HCT116 (cell line): ENCODE measurements at regions not wholly inside any gene's neighbourhood (a gene's known extent, or its start where the extent isn't known, plus 50 kb on each side); places are given as distances from the start of the nearest gene placed in this dataset.

Experiments used
- ATAC-seq: fragments of 200-7000 bp; cut with Tn5 transposase; 2 replicates; pipeline ENCODE4 v1.9.1; 2020; ENCODE audit warnings: mild to moderate bottlenecking, moderate library complexity
- BruUV-seq: library from RNA; stranded (reverse); fragments of 400-500 nt; replicated peaks from 2 replicates; lab custom pipeline; 2021; lab: Mats Ljungman, UMichigan
- CTCF ChIA-PET: fragments of 300-600 bp; sonication (Branson Sonifier 250); formaldehyde crosslinking; loops from one replicate; lab custom pipeline; 2021; ENCODE audit warnings: antibody characterized with exemption; lab: Charles Lee
- POLR2A ChIA-PET: fragments of 300-600, 350-600 bp; sonication (Branson Sonifier 250); formaldehyde crosslinking; loops from one replicate; lab custom pipeline; 2021; ENCODE audit warnings: antibody characterized with exemption; lab: Charles Lee
- RAD21 ChIA-PET, 2 experiments: fragments of 300-600 bp; sonication (Branson Sonifier 250); formaldehyde crosslinking; loops; one replicate each; lab custom pipeline; 2023; ENCODE audit warnings: low total read pairs in 2 of 2; ENCODE audit not compliant: uncharacterized antibody in 2 of 2, unreplicated experiment in 2 of 2, low non-redundant PET in 1 of 2; lab: Charles Lee
- DNase-seq: peaks from one replicate; pipeline ENCODE4 v3.0.0-alpha.2; 2010; ENCODE audit warnings: low read depth, low spot score
- H2AFZ ChIP-seq: fragments of 200-600 bp; shearing (Covaris generic), sonication (generic); 2 replicates; pipeline ENCODE4 v1.6.1; 2017; ENCODE audit warnings: low read depth, mixed run types, mixed read lengths, antibody characterized with exemption, low read length; ENCODE audit not compliant: poor library complexity, severe bottlenecking
- H3K27ac ChIP-seq: 2 replicates; pipeline ENCODE4 v1.5.1; 2012; ENCODE audit warnings: low read depth, low read length
- H3K27me3 ChIP-seq: fragments of 200-600 bp; sonication (generic); 2 replicates; pipeline ENCODE4 v1.6.1; 2016; ENCODE audit warnings: mixed run types, low read length, mixed read lengths; ENCODE audit not compliant: insufficient read depth
- H3K36me3 ChIP-seq, 2 experiments: fragments of 200-500 bp in 1 of 2; fragments of 200-600 bp in 1 of 2; sonication (Bioruptor generic) in 1 of 2; sonication (generic) in 1 of 2; 2 replicates each; pipeline versions ENCODE4 v1.5.1 to v1.6.1; 2014 to 2016; ENCODE audit warnings: low read length in 2 of 2, inconsistent platforms in 1 of 2, mixed read lengths in 1 of 2, mixed run types in 1 of 2; ENCODE audit not compliant: insufficient read depth in 2 of 2, control insufficient read depth in 1 of 2
- H3K4me1 ChIP-seq, 2 experiments: fragments of 200-600 bp in 1 of 2; sonication (generic) in 1 of 2; 2 replicates each; pipeline versions ENCODE4 v1.5.1 to v1.6.1; 2012 to 2017; ENCODE audit warnings: low read length in 2 of 2, inconsistent platforms in 1 of 2, mild to moderate bottlenecking in 1 of 2, mixed read lengths in 1 of 2, mixed run types in 1 of 2, moderate library complexity in 1 of 2; ENCODE audit not compliant: insufficient read depth in 2 of 2, control insufficient read depth in 1 of 2
- H3K4me2 ChIP-seq: fragments of 200-600 bp; sonication (generic); 2 replicates; pipeline ENCODE4 v1.6.1; 2017; ENCODE audit warnings: mixed run types, low read length, mixed read lengths
- H3K4me3 ChIP-seq, 2 experiments: fragments of 200-600 bp in 1 of 2; sonication (generic) in 1 of 2; replicated peaks in 1 of 2; 2 replicates each; pipeline ENCODE4 v1.5.1; 2011 to 2016; ENCODE audit warnings: low read length in 2 of 2, control low read depth in 1 of 2, low read depth in 1 of 2, mild to moderate bottlenecking in 1 of 2, mixed read lengths in 1 of 2, mixed run types in 1 of 2
- H3K79me2 ChIP-seq: fragments of 200-600 bp; sonication (generic); 2 replicates; pipeline ENCODE4 v1.6.1; 2017; ENCODE audit warnings: mild to moderate bottlenecking, mixed run types, low read length, moderate library complexity, mixed read lengths; ENCODE audit not compliant: insufficient read depth
- H3K9ac ChIP-seq: fragments of 200-600 bp; sonication (generic); 2 replicates; pipeline ENCODE4 v1.6.1; 2016; ENCODE audit warnings: low read length, mixed read lengths
- H3K9me2 ChIP-seq: fragments of 200-600 bp; sonication (generic), shearing (Covaris generic); 2 replicates; pipeline ENCODE4 v1.6.1; 2017; ENCODE audit warnings: mixed run types, mild to moderate bottlenecking, moderate library complexity; ENCODE audit not compliant: insufficient read depth
- H3K9me3 ChIP-seq, 2 experiments: fragments of 200-500 bp in 1 of 2; fragments of 200-600 bp in 1 of 2; sonication (Bioruptor generic) in 1 of 2; sonication (generic) in 1 of 2; 2 replicates each; pipeline ENCODE4 v1.6.1; 2014 to 2017; ENCODE audit warnings: low read length in 2 of 2, mixed read lengths in 2 of 2, inconsistent platforms in 1 of 2, low read depth in 1 of 2, mild to moderate bottlenecking in 1 of 2, mixed run types in 1 of 2, moderate library complexity in 1 of 2; ENCODE audit not compliant: control insufficient read depth in 1 of 2, insufficient read depth in 1 of 2
- H4K20me1 ChIP-seq: fragments of 200-600 bp; sonication (generic), shearing (Covaris generic); 2 replicates; pipeline ENCODE4 v1.6.1; 2017; ENCODE audit warnings: mixed run types, mild to moderate bottlenecking, moderate library complexity; ENCODE audit not compliant: insufficient read depth
- CBX3 ChIP-seq: IDR thresholded peaks from 2 replicates; pipeline ENCODE4 v1.6.1; 2012; ENCODE audit warnings: low read depth
- CEBPB ChIP-seq: IDR thresholded peaks from 2 replicates; pipeline ENCODE4 v1.6.1; 2012; ENCODE audit warnings: low read depth
- EGR1 ChIP-seq: IDR thresholded peaks from 2 replicates; pipeline ENCODE4 v1.6.1; 2012; ENCODE audit warnings: low read depth
- ELF1 ChIP-seq: IDR thresholded peaks from 2 replicates; pipeline ENCODE4 v1.6.1; 2012; ENCODE audit warnings: low read depth, borderline replicate concordance
- EZH2 ChIP-seq: fragments of 200-600 bp; sonication (generic); IDR thresholded peaks from 2 replicates; pipeline ENCODE4 v1.6.1; 2017; ENCODE audit warnings: antibody characterized with exemption, mixed run types
- EZH2phosphoT487 ChIP-seq: fragments of 200-600 bp; IDR thresholded peaks from 2 replicates; pipeline ENCODE4 v1.6.1; 2018; ENCODE audit warnings: antibody characterized with exemption, borderline replicate concordance
- FOSL1 ChIP-seq: IDR thresholded peaks from 2 replicates; pipeline ENCODE4 v1.6.1; 2012; ENCODE audit warnings: low read depth
- JUND ChIP-seq: IDR thresholded peaks from 2 replicates; pipeline ENCODE4 v1.6.1; 2012
- POLR2A ChIP-seq: IDR thresholded peaks from 2 replicates; pipeline ENCODE4 v1.7.0; 2011; ENCODE audit warnings: borderline replicate concordance; ENCODE audit not compliant: insufficient read depth, insufficient read length; ENCODE audit errors: extremely low read depth
- POLR2AphosphoS5 ChIP-seq: IDR thresholded peaks from 2 replicates; pipeline ENCODE4 v1.6.1; 2011; ENCODE audit warnings: mild to moderate bottlenecking, low read depth, low read length, moderate library complexity
- RAD21 ChIP-seq: IDR thresholded peaks from 2 replicates; pipeline ENCODE4 v1.6.1; 2012; ENCODE audit warnings: low read depth, mild to moderate bottlenecking
- SP1 ChIP-seq: IDR thresholded peaks from 2 replicates; pipeline ENCODE4 v1.6.1; 2012; ENCODE audit warnings: low read depth
- SRF ChIP-seq: IDR thresholded peaks from 2 replicates; pipeline ENCODE4 v1.6.1; 2012; ENCODE audit warnings: low read depth
- YY1 ChIP-seq: IDR thresholded peaks from 2 replicates; pipeline ENCODE4 v1.6.1; 2011; ENCODE audit warnings: low read length, low read depth, moderate library complexity, mild to moderate bottlenecking; ENCODE audit not compliant: insufficient replicate concordance; ENCODE audit errors: extremely low read depth
- ZFX ChIP-seq: fragments of 450-650 bp; IDR thresholded peaks from 2 replicates; pipeline ENCODE4 v1.6.1; 2017
- intact Hi-C: fragments of 100-400 bp; cut with micrococcal nuclease; formaldehyde crosslinking; loops from 2 replicates; pipeline ENCODE4 v1.10.0; 2022
- TF ChIP-seq, protein P1 (sequence below): IDR thresholded peaks from 2 replicates; pipeline ENCODE4 v1.6.1; 2011; ENCODE audit warnings: mild to moderate bottlenecking, low read length, moderate library complexity; ENCODE audit not compliant: insufficient replicate concordance; ENCODE audit errors: extremely low read depth
- TF ChIP-seq, protein P2 (sequence below), 3 experiments: fragments of 200-600 bp in 1 of 3; sonication (generic) in 1 of 3; IDR thresholded peaks in 2 of 3; conservative IDR thresholded peaks in 1 of 3; 2 replicates each; pipeline ENCODE4 v1.5.1; 2012 to 2017; ENCODE audit warnings: low read depth in 2 of 3, low read length in 2 of 3, antibody characterized with exemption in 1 of 3, borderline replicate concordance in 1 of 3, control low read depth in 1 of 3, mild to moderate bottlenecking in 1 of 3, mixed read lengths in 1 of 3, mixed run types in 1 of 3, moderate library complexity in 1 of 3; ENCODE audit not compliant: insufficient read depth in 1 of 3
- TF ChIP-seq, protein P3 (sequence below): IDR thresholded peaks from 2 replicates; pipeline ENCODE4 v1.6.1; 2012
- TF ChIP-seq, protein P4 (sequence below): IDR thresholded peaks from 2 replicates; pipeline ENCODE4 v1.6.1; 2012; ENCODE audit warnings: low read depth
- TF ChIP-seq, protein P5 (sequence below): IDR thresholded peaks from 2 replicates; pipeline ENCODE4 v1.6.1; 2012

DNA sequence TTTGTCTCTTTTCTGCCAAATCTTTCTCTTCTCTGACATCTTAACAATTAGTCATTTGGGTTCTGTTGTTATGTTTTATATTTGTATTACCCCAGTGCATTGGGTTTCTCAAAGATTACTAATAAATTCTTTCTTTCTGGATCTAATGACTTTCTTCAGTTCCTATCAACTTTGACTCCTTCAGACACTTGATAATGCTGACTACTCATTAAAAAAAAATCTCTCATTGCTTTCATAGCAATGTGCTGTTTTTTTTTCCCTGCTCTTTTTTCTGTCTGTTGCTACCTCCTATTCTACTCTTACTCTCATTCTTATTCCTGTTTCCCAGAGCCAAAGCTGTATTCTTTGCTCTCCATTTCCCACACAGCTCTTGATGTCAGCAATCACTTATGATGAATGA, 81.3 kb upstream of the MAP3K7 start:
- Histone ChIP-seq H3K9me3 (no peaks in the 10 kb centered on the region), H3K79me2 (no peaks in the 10 kb centered on the region), H3K4me2 (no peak overlapping the region), H3K4me3 (no peak overlapping the region), H3K27me3 (peaks cover 27% of the 10 kb centered on the region; the same call in 1 of the 2 replicates), H3K36me3 (no peaks in the 10 kb centered on the region), H3K4me1 (no peaks in the 10 kb centered on the region), H3K9ac (no peak overlapping the region), H3K27ac (no peak overlapping the region), H2AFZ (no peak overlapping the region), H4K20me1 (no peaks in the 10 kb centered on the region), H3K9me2 (no peaks in the 10 kb centered on the region)
- ChIA-PET CTCF (no interaction called here), RAD21 (no interaction called here), POLR2A (no interaction called here)
- intact Hi-C loops: no loop called here
- TF ChIP-seq, protein P1, sequence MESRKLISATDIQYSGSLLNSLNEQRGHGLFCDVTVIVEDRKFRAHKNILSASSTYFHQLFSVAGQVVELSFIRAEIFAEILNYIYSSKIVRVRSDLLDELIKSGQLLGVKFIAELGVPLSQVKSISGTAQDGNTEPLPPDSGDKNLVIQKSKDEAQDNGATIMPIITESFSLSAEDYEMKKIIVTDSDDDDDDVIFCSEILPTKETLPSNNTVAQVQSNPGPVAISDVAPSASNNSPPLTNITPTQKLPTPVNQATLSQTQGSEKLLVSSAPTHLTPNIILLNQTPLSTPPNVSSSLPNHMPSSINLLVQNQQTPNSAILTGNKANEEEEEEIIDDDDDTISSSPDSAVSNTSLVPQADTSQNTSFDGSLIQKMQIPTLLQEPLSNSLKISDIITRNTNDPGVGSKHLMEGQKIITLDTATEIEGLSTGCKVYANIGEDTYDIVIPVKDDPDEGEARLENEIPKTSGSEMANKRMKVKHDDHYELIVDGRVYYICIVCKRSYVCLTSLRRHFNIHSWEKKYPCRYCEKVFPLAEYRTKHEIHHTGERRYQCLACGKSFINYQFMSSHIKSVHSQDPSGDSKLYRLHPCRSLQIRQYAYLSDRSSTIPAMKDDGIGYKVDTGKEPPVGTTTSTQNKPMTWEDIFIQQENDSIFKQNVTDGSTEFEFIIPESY: no peak
- TF ChIP-seq YY1 (no peak), ZFX (no peak), SRF (no peak), SP1 (no peak), POLR2A (no peak), ELF1 (no peak), CEBPB (no peak), CBX3 (no peak), EGR1 (no peak), JUND (no peak), FOSL1 (no peak), EZH2phosphoT487 (no peak), POLR2AphosphoS5 (no peak), EZH2 (no peak), RAD21 (no peak)
- TF ChIP-seq, protein P2, sequence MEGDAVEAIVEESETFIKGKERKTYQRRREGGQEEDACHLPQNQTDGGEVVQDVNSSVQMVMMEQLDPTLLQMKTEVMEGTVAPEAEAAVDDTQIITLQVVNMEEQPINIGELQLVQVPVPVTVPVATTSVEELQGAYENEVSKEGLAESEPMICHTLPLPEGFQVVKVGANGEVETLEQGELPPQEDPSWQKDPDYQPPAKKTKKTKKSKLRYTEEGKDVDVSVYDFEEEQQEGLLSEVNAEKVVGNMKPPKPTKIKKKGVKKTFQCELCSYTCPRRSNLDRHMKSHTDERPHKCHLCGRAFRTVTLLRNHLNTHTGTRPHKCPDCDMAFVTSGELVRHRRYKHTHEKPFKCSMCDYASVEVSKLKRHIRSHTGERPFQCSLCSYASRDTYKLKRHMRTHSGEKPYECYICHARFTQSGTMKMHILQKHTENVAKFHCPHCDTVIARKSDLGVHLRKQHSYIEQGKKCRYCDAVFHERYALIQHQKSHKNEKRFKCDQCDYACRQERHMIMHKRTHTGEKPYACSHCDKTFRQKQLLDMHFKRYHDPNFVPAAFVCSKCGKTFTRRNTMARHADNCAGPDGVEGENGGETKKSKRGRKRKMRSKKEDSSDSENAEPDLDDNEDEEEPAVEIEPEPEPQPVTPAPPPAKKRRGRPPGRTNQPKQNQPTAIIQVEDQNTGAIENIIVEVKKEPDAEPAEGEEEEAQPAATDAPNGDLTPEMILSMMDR (IDR thresholded peaks at IDR 0.05 in 2 of 3, conservative IDR thresholded peaks at IDR 0.05 in 1 of 3; ENCODE audit: borderline replicate concordance in 1 of 3, insufficient read depth in 1 of 3, low read depth in 2 of 3, low read length in 2 of 3): no peak
- TF ChIP-seq, protein P3, sequence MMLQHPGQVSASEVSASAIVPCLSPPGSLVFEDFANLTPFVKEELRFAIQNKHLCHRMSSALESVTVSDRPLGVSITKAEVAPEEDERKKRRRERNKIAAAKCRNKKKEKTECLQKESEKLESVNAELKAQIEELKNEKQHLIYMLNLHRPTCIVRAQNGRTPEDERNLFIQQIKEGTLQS: no peak
- TF ChIP-seq, protein P4, sequence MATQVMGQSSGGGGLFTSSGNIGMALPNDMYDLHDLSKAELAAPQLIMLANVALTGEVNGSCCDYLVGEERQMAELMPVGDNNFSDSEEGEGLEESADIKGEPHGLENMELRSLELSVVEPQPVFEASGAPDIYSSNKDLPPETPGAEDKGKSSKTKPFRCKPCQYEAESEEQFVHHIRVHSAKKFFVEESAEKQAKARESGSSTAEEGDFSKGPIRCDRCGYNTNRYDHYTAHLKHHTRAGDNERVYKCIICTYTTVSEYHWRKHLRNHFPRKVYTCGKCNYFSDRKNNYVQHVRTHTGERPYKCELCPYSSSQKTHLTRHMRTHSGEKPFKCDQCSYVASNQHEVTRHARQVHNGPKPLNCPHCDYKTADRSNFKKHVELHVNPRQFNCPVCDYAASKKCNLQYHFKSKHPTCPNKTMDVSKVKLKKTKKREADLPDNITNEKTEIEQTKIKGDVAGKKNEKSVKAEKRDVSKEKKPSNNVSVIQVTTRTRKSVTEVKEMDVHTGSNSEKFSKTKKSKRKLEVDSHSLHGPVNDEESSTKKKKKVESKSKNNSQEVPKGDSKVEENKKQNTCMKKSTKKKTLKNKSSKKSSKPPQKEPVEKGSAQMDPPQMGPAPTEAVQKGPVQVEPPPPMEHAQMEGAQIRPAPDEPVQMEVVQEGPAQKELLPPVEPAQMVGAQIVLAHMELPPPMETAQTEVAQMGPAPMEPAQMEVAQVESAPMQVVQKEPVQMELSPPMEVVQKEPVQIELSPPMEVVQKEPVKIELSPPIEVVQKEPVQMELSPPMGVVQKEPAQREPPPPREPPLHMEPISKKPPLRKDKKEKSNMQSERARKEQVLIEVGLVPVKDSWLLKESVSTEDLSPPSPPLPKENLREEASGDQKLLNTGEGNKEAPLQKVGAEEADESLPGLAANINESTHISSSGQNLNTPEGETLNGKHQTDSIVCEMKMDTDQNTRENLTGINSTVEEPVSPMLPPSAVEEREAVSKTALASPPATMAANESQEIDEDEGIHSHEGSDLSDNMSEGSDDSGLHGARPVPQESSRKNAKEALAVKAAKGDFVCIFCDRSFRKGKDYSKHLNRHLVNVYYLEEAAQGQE: no peak
- TF ChIP-seq, protein P5, sequence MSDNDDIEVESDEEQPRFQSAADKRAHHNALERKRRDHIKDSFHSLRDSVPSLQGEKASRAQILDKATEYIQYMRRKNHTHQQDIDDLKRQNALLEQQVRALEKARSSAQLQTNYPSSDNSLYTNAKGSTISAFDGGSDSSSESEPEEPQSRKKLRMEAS: no peak
- no TSS peak for BruUV-seq
- DNase-seq (no peak), ATAC-seq (no peak)
